ENCODE measurements at regions not wholly inside any gene's neighbourhood (a gene's known extent, or its start where the extent isn't known, plus 50 kb on each side); places are given as distances from the start of the nearest gene placed in this dataset.

GRCh38 chr4:119946359-119946758, 120.3 kb downstream of the MAD2L1 start:
- Histone ChIP-seq H3K27me3 (ENCODE audit: control insufficient read depth, insufficient read depth, low read length) (no peaks in the 10 kb centered on the region), H2AFZ (ENCODE audit: low read length) (no peak overlapping the region), H3K9me3 (ENCODE audit: control insufficient read depth, insufficient read depth, low read depth, low read length) (no peaks in the 10 kb centered on the region), H3K4me2 (ENCODE audit: extremely low read depth, insufficient read depth, low read length) (no peak overlapping the region), H4K20me1 (ENCODE audit: control insufficient read depth, extremely low read depth, insufficient read depth, low read length) (no peaks in the 10 kb centered on the region), H3K4me1 (ENCODE audit: control insufficient read depth, extremely low read depth, insufficient read depth, low read length) (no peaks in the 10 kb centered on the region), H3K36me3 (ENCODE audit: control insufficient read depth, insufficient read depth, low read length) (no peaks in the 10 kb centered on the region), H3K79me2 (ENCODE audit: control insufficient read depth, insufficient read depth, low read length) (no peaks in the 10 kb centered on the region), H3K9ac (ENCODE audit: insufficient read depth, low read length) (no peak overlapping the region), H3K27ac (ENCODE audit: insufficient read depth, low read length) (no peak overlapping the region), H3K4me3 (replicated peaks in 1 of 4; ENCODE audit: control extremely low read depth in 1 of 4, insufficient read depth in 1 of 4, low read depth in 3 of 4, low read length in 4 of 4) (no peak overlapping the region)
- DNase-seq (ENCODE audit: low read depth in 2 of 2), result peak in 1 of 2 donors; percentile 22
- TF ChIP-seq EZH2 (IDR thresholded peaks at IDR 0.05; ENCODE audit: low read length, missing control alignments) (no peak), CTCF (conservative IDR thresholded peaks at IDR 0.05 in 1 of 2, IDR thresholded peaks at IDR 0.05 in 1 of 2; ENCODE audit: low read depth in 1 of 2, low read length in 2 of 2) (no peak)

GRCh38 chr4:119942806-119943205, 123.8 kb downstream of the MAD2L1 start:
- no peaks in the 10 kb centered on the region for H3K36me3 ChIP-seq (ENCODE audit: control insufficient read depth, insufficient read depth, low read length)
- H3K9me3 ChIP-seq (ENCODE audit: control insufficient read depth, insufficient read depth, low read depth, low read length), result no peaks in the 10 kb centered on the region
- H2AFZ ChIP-seq (ENCODE audit: low read length), result no peak overlapping the region
- no peaks in the 10 kb centered on the region for H3K4me1 ChIP-seq (ENCODE audit: control insufficient read depth, extremely low read depth, insufficient read depth, low read length)
- H4K20me1 ChIP-seq (ENCODE audit: control insufficient read depth, extremely low read depth, insufficient read depth, low read length), result no peaks in the 10 kb centered on the region
- no peak overlapping the region for H3K27ac ChIP-seq (ENCODE audit: insufficient read depth, low read length)
- no peak overlapping the region for H3K4me2 ChIP-seq (ENCODE audit: extremely low read depth, insufficient read depth, low read length)
- no peak overlapping the region for H3K9ac ChIP-seq (ENCODE audit: insufficient read depth, low read length)
- H3K27me3 ChIP-seq (ENCODE audit: control insufficient read depth, insufficient read depth, low read length), result no peaks in the 10 kb centered on the region
- H3K79me2 ChIP-seq (ENCODE audit: control insufficient read depth, insufficient read depth, low read length), result no peaks in the 10 kb centered on the region
- no peak for DNase-seq (ENCODE audit: low read depth in 2 of 2)
- TF ChIP-seq EZH2 (IDR thresholded peaks at IDR 0.05; ENCODE audit: low read length, missing control alignments) (no peak), CTCF (conservative IDR thresholded peaks at IDR 0.05 in 1 of 2, IDR thresholded peaks at IDR 0.05 in 1 of 2; ENCODE audit: low read depth in 1 of 2, low read length in 2 of 2) (no peak)
- no peak overlapping the region for H3K4me3 ChIP-seq (replicated peaks in 1 of 4; ENCODE audit: control extremely low read depth in 1 of 4, insufficient read depth in 1 of 4, low read depth in 3 of 4, low read length in 4 of 4)

GRCh38 chr4:119940557-119940956, 126.1 kb downstream of the MAD2L1 start:
- Histone ChIP-seq H3K27ac (ENCODE audit: insufficient read depth, low read length) (no peak overlapping the region), H3K9me3 (ENCODE audit: control insufficient read depth, insufficient read depth, low read depth, low read length) (no peaks in the 10 kb centered on the region), H3K36me3 (ENCODE audit: control insufficient read depth, insufficient read depth, low read length) (no peaks in the 10 kb centered on the region), H3K4me2 (ENCODE audit: extremely low read depth, insufficient read depth, low read length) (no peak overlapping the region), H2AFZ (ENCODE audit: low read length) (no peak overlapping the region), H3K4me1 (ENCODE audit: control insufficient read depth, extremely low read depth, insufficient read depth, low read length) (no peaks in the 10 kb centered on the region), H3K9ac (ENCODE audit: insufficient read depth, low read length) (no peak overlapping the region), H3K27me3 (ENCODE audit: control insufficient read depth, insufficient read depth, low read length) (no peaks in the 10 kb centered on the region), H4K20me1 (ENCODE audit: control insufficient read depth, extremely low read depth, insufficient read depth, low read length) (no peaks in the 10 kb centered on the region), H3K4me3 (replicated peaks in 1 of 4; ENCODE audit: control extremely low read depth in 1 of 4, insufficient read depth in 1 of 4, low read depth in 3 of 4, low read length in 4 of 4) (no peak overlapping the region), H3K79me2 (ENCODE audit: control insufficient read depth, insufficient read depth, low read length) (no peaks in the 10 kb centered on the region)
- no peak for DNase-seq (ENCODE audit: low read depth in 2 of 2)
- TF ChIP-seq EZH2 (IDR thresholded peaks at IDR 0.05; ENCODE audit: low read length, missing control alignments), result no peak
- TF ChIP-seq CTCF (conservative IDR thresholded peaks at IDR 0.05 in 1 of 2, IDR thresholded peaks at IDR 0.05 in 1 of 2; ENCODE audit: low read depth in 1 of 2, low read length in 2 of 2), result no peak

Measured in fibroblast of lung (primary cell).